Ascending aorta (tissue), 2 donors: ENCODE measurements at regions not wholly inside any gene's neighbourhood (a gene's known extent, or its start where the extent isn't known, plus 50 kb on each side); places are given as distances from the start of the nearest gene placed in this dataset.
"Not testable (repeated sequence)": the region's sequence is repeated elsewhere in the genome, so short reads cannot be mapped to it uniquely, and the experiment has no call there.

Source experiments
- DNase-seq, 2 donors: peaks; one replicate each; pipeline ENCODE4 v3.0.0-alpha.2; 2019; ENCODE audit warnings: low spot score in 2 of 2
- H3K27ac ChIP-seq, 2 donors: fragments of 200-600 bp; sonication (generic); one replicate each; pipeline ENCODE4 v1.5.1; 2016 to 2017; ENCODE audit warnings: mild to moderate bottlenecking in 1 of 2
- H3K27me3 ChIP-seq: fragments of 200-600 bp; sonication (generic); one replicate; pipeline ENCODE4 v1.5.1; 2017
- H3K36me3 ChIP-seq, 2 donors: fragments of 200-600 bp; sonication (generic); one replicate each; pipeline ENCODE4 v1.5.1; 2016
- H3K4me1 ChIP-seq, 2 donors: fragments of 200-600 bp; sonication (generic); one replicate each; pipeline ENCODE4 v1.5.1; 2016 to 2017; ENCODE audit warnings: mild to moderate bottlenecking in 1 of 2
- H3K4me3 ChIP-seq, 2 donors: fragments of 200-600 bp; sonication (generic); one replicate each; pipeline ENCODE4 v1.5.1; 2016 to 2017; ENCODE audit warnings: mild to moderate bottlenecking in 1 of 2
- H3K9me3 ChIP-seq, 2 donors: fragments of 200-600 bp; sonication (generic); one replicate each; pipeline ENCODE4 v1.5.1; 2016
- CTCF ChIP-seq, 3 experiments: fragments of 200-600 bp in 2 of 3; fragments of 450-650 bp in 1 of 3; sonication (generic) in 2 of 3; IDR thresholded peaks; one replicate each; pipeline ENCODE4 v1.5.1; 2016 to 2019; ENCODE audit warnings: antibody characterized with exemption in 3 of 3, mild to moderate bottlenecking in 1 of 3, moderate library complexity in 1 of 3
- intact Hi-C: fragments of 100-400 bp; cut with DNase I; formaldehyde crosslinking; loops from one replicate; pipeline ENCODE4 v1.15.1; 2023

GRCh38 chr4:135927651-135928050 is 1604.6 kb downstream of the PCDH18 start:
- Histone ChIP-seq H3K27me3 (no peaks in the 10 kb centered on the region), H3K9me3 (no peaks in the 10 kb centered on the region), H3K27ac (no peak overlapping the region), H3K4me1 (no peaks in the 10 kb centered on the region), H3K36me3 (no peaks in the 10 kb centered on the region), H3K4me3 (no peak overlapping the region)
- no peak for DNase-seq
- intact Hi-C loops: no loop called here
- TF ChIP-seq CTCF (IDR thresholded peaks at IDR 0.05): no peak

DNA sequence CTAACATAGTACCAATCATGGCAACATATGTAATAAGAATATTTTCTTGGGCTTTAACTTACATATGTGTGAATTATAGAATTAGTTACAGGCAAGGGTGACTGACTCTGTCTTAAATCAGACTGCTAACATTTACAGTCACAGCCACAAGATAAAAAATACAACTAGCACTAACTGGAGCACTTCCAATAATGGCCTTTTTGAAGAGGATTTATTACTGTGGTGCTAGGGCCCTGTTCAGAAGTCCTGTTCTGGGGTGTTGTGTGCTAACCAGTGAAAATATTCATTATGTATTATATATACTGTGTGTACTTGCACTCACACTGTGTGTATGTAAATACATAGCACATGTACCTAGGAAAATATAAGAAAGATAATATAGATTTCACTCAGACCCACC is 1611.2 kb downstream of the PCDH18 start:
- no peak for DNase-seq
- intact Hi-C loops: no loop called here
- Histone ChIP-seq H3K9me3 (no peaks in the 10 kb centered on the region), H3K27ac (no peak overlapping the region), H3K4me1 (no peaks in the 10 kb centered on the region), H3K4me3 (no peak overlapping the region), H3K36me3 (no peaks in the 10 kb centered on the region), H3K27me3 (no peaks in the 10 kb centered on the region)
- TF ChIP-seq CTCF (IDR thresholded peaks at IDR 0.05): no peak

DNA sequence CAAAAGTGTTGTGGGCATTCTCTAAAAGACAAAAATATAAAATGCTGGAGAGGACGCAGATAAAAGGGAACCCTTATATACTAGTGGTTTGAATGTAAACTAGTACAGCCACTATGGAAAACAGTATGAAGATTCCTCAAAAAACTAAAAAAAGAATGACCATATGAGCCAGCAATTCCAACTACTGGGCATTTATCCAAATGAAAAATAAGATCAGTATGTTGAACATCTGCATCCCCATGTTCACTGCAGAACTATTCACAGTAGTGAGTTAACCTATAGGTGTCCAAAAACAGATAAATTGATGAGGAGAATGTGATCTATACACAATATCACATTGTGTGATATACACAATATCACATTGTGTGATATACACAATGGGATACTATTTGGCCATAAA is 1615.3 kb downstream of the PCDH18 start:
- H3K27me3 ChIP-seq: no peaks in the 10 kb centered on the region
- no peak overlapping the region for H3K4me3 ChIP-seq
- intact Hi-C loops: no loop called here
- no peak for TF ChIP-seq CTCF (IDR thresholded peaks at IDR 0.05)
- H3K4me1 ChIP-seq: no peaks in the 10 kb centered on the region
- no peaks in the 10 kb centered on the region for H3K9me3 ChIP-seq
- H3K36me3 ChIP-seq: no peaks in the 10 kb centered on the region
- H3K27ac ChIP-seq: no peak overlapping the region
- no peak for DNase-seq

- intact Hi-C loops: no loop called here
- DNase-seq: no peak
- no peaks in the 10 kb centered on the region for H3K4me1 ChIP-seq
Measured at GRCh38 chr4:135900956-135901355, 1631.3 kb downstream of the PCDH18 start.

GRCh38 chr4:135864304-135864703 is 1662.7 kb upstream of the PABPC4L start:
- intact Hi-C loops, H3K9me3 ChIP-seq, H3K27ac ChIP-seq, DNase-seq, H3K27me3 ChIP-seq, H3K4me1 ChIP-seq, H3K36me3 ChIP-seq, H3K4me3 ChIP-seq: not testable (repeated sequence)

More at GRCh38 chr4:135900956-135901355, 1631.3 kb downstream of the PCDH18 start:
- H3K9me3 ChIP-seq: peaks cover 0 to under 1% of the 10 kb centered on the region in 2 donors
- no peaks in the 10 kb centered on the region for H3K27me3 ChIP-seq
- no peaks in the 10 kb centered on the region for H3K36me3 ChIP-seq
- H3K4me3 ChIP-seq: no peak overlapping the region
- no peak overlapping the region for H3K27ac ChIP-seq
- TF ChIP-seq CTCF (IDR thresholded peaks at IDR 0.05): no peak

DNA sequence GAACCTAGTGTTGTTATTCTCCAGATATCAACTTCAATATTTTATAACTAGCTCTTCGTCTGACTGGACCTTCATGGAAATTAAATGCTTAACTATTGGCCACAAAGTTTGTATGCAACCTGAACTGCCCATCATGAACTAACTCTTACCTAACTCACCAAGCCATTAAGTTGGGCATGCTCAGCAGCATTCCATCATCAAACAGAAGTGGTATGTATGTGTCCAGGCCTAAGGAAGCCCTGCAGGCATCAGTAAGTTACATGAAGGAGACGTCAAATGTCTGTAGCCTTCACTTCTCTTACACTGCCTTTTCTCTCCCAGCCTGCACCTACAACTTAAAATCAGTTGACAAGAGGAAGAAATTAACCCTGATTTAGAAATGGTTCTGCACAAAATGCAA is 1639.2 kb upstream of the PABPC4L start:
- H3K36me3 ChIP-seq: no peaks in the 10 kb centered on the region
- H3K4me3 ChIP-seq: no peak overlapping the region
- no peak for TF ChIP-seq CTCF (IDR thresholded peaks at IDR 0.05)

More for the DNA sequence above, 1639.2 kb upstream of the PABPC4L start:
- no peak for DNase-seq
- Histone ChIP-seq H3K9me3 (no peaks in the 10 kb centered on the region), H3K4me1 (no peaks in the 10 kb centered on the region), H3K27me3 (no peaks in the 10 kb centered on the region), H3K27ac (no peak overlapping the region)
- intact Hi-C loops: no loop called here
